DOHH2 (cell line): ENCODE measurements at regions not wholly inside any gene's neighbourhood (a gene's known extent, or its start where the extent isn't known, plus 50 kb on each side); places are given as distances from the start of the nearest gene placed in this dataset.

Source experiments
- H3F3A ChIP-seq: fragments of 200-600 bp; sonication (generic), shearing (Covaris generic); 2 replicates; pipeline ENCODE4 v1.6.0; 2016; ENCODE audit warnings: antibody characterized with exemption, mild to moderate bottlenecking; ENCODE audit not compliant: control insufficient read depth, insufficient read depth
- H3K27ac ChIP-seq: fragments of 200-600 bp; sonication (generic); 2 replicates; pipeline ENCODE4 v1.5.1; 2014; ENCODE audit warnings: low read depth, mild to moderate bottlenecking, low read length, moderate library complexity
- H3K27me3 ChIP-seq: fragments of 200-600 bp; sonication (generic); 2 replicates; pipeline ENCODE4 v1.6.1; 2014; ENCODE audit warnings: mild to moderate bottlenecking, low read length, mixed read lengths; ENCODE audit not compliant: control insufficient read depth
- H3K36me3 ChIP-seq: fragments of 200-600 bp; sonication (generic); 2 replicates; pipeline ENCODE4 v1.6.1; 2014; ENCODE audit warnings: mild to moderate bottlenecking, low read length, moderate library complexity, mixed read lengths; ENCODE audit not compliant: control insufficient read depth
- H3K4me1 ChIP-seq: fragments of 200-600 bp; sonication (generic); 2 replicates; pipeline ENCODE4 v1.6.1; 2014; ENCODE audit warnings: mild to moderate bottlenecking, low read length, mixed read lengths; ENCODE audit not compliant: control insufficient read depth
- H3K4me2 ChIP-seq: fragments of 200-600 bp; sonication (generic); 2 replicates; pipeline ENCODE4 v1.6.0; 2014; ENCODE audit warnings: mild to moderate bottlenecking, low read length, moderate library complexity
- H3K4me3 ChIP-seq: fragments of 200-600 bp; sonication (generic); 2 replicates; pipeline ENCODE4 v1.5.1; 2014; ENCODE audit warnings: mild to moderate bottlenecking, low read length, mixed read lengths
- H3K79me2 ChIP-seq: fragments of 200-600 bp; sonication (generic); 2 replicates; pipeline ENCODE4 v1.6.1; 2014; ENCODE audit warnings: mild to moderate bottlenecking, low read length, mixed read lengths; ENCODE audit not compliant: control insufficient read depth
- H3K9me2 ChIP-seq: fragments of 200-600 bp; sonication (generic); replicated peaks from 2 replicates; pipeline ENCODE4 v1.6.1; 2014; ENCODE audit warnings: mild to moderate bottlenecking, low read length, mixed read lengths; ENCODE audit not compliant: control insufficient read depth
- H3K9me3 ChIP-seq: fragments of 200-600 bp; sonication (generic); 2 replicates; pipeline ENCODE4 v1.6.1; 2014; ENCODE audit warnings: antibody characterized with exemption, low read length, mixed read lengths; ENCODE audit not compliant: control insufficient read depth, insufficient read depth
- H4K20me1 ChIP-seq: fragments of 200-600 bp; sonication (generic); 2 replicates; pipeline ENCODE4 v1.6.0; 2014; ENCODE audit warnings: low read depth, mild to moderate bottlenecking, antibody characterized with exemption, low read length, moderate library complexity; ENCODE audit not compliant: control insufficient read depth, insufficient read depth
- CTCF ChIP-seq: fragments of 200-600 bp; sonication (generic); IDR thresholded peaks from one replicate; pipeline ENCODE4 v1.5.1; 2014; ENCODE audit warnings: antibody characterized with exemption, mild to moderate bottlenecking, low read depth, low read length; ENCODE audit not compliant: poor library complexity, severe bottlenecking
- EZH2phosphoT487 ChIP-seq: fragments of 200-600 bp; sonication (generic); IDR thresholded peaks from 2 replicates; pipeline ENCODE4 v1.6.1; 2017; ENCODE audit warnings: borderline replicate concordance, mild to moderate bottlenecking, antibody characterized with exemption, low read length, moderate library complexity, mixed read lengths

GRCh38 chr11:121931121-121931520 is 184.9 kb downstream of the BLID start:
- Histone ChIP-seq H3K79me2 (no peaks in the 10 kb centered on the region), H3F3A (no peaks in the 10 kb centered on the region), H3K9me3 (no peaks in the 10 kb centered on the region), H3K27me3 (no peaks in the 10 kb centered on the region), H3K4me1 (no peaks in the 10 kb centered on the region), H3K36me3 (no peaks in the 10 kb centered on the region), H3K4me3 (no peak overlapping the region), H3K4me2 (no peak overlapping the region), H3K9me2 (no peaks in the 10 kb centered on the region), H3K27ac (no peak overlapping the region), H4K20me1 (no peaks in the 10 kb centered on the region)
- no peak for TF ChIP-seq EZH2phosphoT487
- TF ChIP-seq CTCF: no peak

GRCh38 chr11:121930004-121930965 is 185.7 kb downstream of the BLID start:
- TF ChIP-seq CTCF (no peak), EZH2phosphoT487 (no peak)
- Histone ChIP-seq H3K4me3 (no peak overlapping the region), H3K36me3 (no peaks in the 10 kb centered on the region), H3K27ac (no peak overlapping the region), H3K9me2 (no peaks in the 10 kb centered on the region), H4K20me1 (no peaks in the 10 kb centered on the region), H3K4me1 (no peaks in the 10 kb centered on the region), H3K79me2 (no peaks in the 10 kb centered on the region), H3K27me3 (no peaks in the 10 kb centered on the region), H3F3A (no peaks in the 10 kb centered on the region), H3K4me2 (no peak overlapping the region), H3K9me3 (no peaks in the 10 kb centered on the region)

GRCh38 chr11:121929581-121929980 is 186.4 kb downstream of the BLID start:
- Histone ChIP-seq H3K9me3 (no peaks in the 10 kb centered on the region), H3K27ac (no peak overlapping the region), H3K36me3 (no peaks in the 10 kb centered on the region), H3K9me2 (no peaks in the 10 kb centered on the region), H3K27me3 (no peaks in the 10 kb centered on the region), H3K4me3 (no peak overlapping the region), H3K4me2 (no peak overlapping the region), H3K4me1 (no peaks in the 10 kb centered on the region), H3K79me2 (no peaks in the 10 kb centered on the region), H4K20me1 (no peaks in the 10 kb centered on the region), H3F3A (no peaks in the 10 kb centered on the region)
- TF ChIP-seq CTCF (no peak), EZH2phosphoT487 (no peak)
